GM12872 (cell line): ENCODE measurements at regions not wholly inside any gene's neighbourhood (a gene's known extent, or its start where the extent isn't known, plus 50 kb on each side); places are given as distances from the start of the nearest gene placed in this dataset.

Experiments
- CTCF ChIP-seq: IDR thresholded peaks from 3 replicates; pipeline ENCODE4 v1.5.1; 2011; ENCODE audit warnings: low read depth, mild to moderate bottlenecking, low read length, moderate library complexity; ENCODE audit not compliant: insufficient read depth

DNA sequence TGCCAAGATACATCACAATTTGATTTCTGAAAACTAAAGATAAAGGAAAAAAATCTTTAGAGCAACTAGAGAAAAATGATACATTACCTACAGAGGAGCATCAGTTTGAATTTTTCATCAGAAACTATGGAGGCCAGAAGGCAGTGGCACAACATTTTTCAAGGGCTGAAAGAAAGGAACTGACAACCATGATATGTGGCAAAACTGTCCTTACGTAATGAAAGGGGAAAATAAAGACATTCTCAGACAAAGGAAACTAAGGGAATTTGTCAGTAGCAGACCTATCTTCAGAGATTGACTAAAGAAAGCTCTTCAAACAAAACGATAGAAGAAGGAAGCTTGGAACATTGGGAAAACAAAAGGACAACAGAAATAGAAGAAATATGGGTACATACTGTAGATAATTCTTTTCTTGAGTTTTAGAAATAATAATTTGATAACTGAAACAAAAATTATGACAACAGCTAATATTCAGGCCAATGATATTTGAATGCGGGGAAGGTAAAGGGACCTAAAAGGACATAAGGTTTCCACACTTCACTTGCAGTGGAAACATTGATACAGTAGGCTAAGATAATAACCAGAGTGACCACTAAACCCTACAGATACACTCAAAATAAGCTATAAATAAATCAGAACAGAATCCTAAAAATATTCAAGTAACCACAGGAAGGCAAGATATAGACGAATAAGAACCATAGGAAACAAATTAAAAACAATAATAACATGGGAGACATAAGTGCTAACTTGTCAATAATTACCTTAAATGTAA lies 70.0 kb upstream of the NPAS2 start:
- TF ChIP-seq CTCF = no peak

DNA sequence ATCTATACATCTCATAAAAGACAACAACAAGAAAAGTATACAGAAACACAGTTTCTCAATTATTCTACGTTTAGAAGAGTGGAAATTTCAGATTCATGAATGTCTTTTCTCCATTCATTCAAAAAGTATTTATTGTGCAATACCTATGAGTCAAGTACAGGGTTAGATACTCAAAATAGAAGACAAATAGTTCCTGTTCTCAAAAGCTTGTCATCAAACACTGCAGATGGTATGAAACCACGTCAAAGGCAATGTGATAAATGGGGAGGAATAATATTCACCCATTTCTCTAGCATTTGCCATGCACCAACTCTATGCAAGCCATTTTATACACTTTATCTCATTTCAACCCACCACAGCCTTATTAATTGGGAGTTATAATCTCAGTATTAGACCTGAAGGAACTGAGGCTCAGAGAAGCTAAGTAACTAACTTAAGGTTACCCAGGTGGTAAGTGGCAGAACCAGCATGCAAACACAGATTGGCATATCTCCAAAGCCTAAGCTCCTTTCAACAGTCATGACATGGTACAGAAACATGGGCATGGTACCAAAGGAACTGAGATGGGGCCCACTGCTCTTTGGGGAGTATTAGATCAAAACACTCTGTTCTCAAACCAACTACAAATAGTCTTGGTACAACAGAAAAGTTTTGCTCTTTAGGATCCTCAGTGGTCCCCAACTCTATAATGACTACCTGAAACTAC lies 67.2 kb upstream of the NPAS2 start:
- no peak for TF ChIP-seq CTCF

DNA sequence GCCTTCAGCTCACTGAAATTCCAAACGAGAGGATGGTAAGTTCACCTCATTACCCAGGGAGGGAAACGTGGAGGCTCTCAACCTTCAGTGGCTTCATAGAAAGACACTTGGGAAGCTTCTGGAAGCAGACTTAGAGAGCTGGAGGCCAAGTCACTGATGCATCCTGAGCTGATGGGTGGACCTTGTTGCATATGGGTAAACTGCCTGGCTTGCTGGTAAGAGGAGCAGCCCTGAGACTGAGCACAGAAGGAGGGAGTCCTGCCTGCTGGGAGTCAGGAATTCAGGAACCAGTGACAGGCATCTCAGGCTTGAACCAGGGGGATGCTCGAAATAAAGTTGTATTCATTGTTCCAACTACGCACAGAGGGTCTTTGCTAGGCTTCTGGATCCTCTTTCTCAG lies 66.5 kb upstream of the NPAS2 start:
- no peak for TF ChIP-seq CTCF

DNA sequence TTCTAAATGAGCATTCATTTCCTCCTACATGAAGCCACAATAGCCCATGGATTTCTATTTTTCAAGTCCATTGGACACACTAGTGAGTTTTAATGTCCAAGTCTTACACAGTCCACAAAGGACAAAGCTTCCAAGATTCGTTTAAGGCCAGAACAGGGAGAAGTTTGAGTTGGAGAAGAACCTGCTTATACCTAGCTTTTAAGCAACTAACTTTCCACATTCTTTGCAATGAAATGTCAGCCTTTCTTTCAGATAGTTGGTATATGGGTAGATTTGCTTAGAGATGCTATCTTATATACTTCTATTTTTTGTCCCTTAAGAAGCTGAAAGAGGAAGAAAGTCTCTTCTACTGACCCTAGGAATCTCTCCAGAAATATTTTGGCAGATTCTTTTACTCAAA lies 66.1 kb upstream of the NPAS2 start:
- no peak for TF ChIP-seq CTCF

GRCh38 chr2:100754951-100755350 lies 65.0 kb upstream of the NPAS2 start:
- TF ChIP-seq CTCF = no peak

GRCh38 chr2:100755441-100755840 lies 64.5 kb upstream of the NPAS2 start:
- TF ChIP-seq CTCF = no peak

DNA sequence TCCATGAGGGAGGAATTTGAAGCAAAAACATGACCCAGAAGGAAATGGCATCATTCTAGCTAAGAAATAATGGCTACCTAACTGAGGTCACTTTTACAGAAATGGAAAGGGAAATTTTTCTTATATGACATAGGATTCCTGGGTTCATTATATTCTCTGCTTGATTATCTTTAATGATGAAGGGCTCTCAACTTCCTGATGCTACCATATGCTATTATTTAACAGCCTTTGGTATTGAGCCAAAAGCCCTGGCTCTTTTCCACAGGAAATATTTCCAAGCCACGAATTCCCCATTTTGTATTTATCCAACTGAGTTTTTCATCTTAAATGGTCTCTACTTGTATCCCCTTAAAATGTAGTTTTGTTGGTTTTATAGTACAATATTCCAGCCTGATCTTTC lies 63.2 kb upstream of the NPAS2 start:
- no peak for TF ChIP-seq CTCF
